ENCODE measurements at regions not wholly inside any gene's neighbourhood (a gene's known extent, or its start where the extent isn't known, plus 50 kb on each side); places are given as distances from the start of the nearest gene placed in this dataset.
A peak's percentile ranks its signal among the peaks of the same experiment; 100 is the strongest.

- DNase-seq = no peak
These were observed 61.5 kb upstream of the TIAM1 start for GRCh38 chr21:31405604-31406003.

DNA sequence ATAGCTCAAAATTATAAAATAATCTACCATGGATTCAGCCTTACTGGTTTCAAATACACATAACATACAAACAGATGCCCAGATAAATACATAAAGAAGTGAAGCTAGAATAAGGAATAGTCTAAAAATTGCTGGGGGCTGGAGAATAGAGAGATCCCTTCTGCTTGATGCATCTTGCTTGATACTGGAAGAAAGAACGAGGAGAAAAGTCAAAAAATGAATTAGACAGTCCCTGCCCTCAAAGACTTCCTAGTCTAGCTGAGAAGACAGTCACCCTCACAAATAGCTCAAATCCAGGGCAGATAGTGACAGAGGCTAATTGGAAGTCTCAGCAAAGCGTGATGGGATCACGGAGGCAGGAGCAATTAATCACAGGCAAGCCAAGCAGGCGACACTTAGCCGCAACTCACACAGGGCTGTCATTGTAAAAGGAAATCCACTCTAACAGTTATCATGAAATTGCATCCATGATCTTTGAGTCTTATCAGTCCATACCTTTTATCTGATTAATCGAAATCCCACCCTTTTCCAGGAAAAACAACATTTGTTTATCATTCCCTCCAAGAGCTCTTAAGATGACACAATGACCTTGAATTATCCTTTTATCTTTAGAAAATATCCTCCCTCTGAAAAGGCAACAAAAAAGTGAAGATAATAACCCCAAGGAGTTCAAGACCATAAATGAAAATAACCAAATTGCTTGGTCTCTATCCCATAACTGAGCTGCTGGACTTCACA is 59.7 kb upstream of the TIAM1 start:
- no peak for DNase-seq

- no peak for DNase-seq
These were observed 55.5 kb upstream of the TIAM1 start for GRCh38 chr21:31399591-31399990.

DNA sequence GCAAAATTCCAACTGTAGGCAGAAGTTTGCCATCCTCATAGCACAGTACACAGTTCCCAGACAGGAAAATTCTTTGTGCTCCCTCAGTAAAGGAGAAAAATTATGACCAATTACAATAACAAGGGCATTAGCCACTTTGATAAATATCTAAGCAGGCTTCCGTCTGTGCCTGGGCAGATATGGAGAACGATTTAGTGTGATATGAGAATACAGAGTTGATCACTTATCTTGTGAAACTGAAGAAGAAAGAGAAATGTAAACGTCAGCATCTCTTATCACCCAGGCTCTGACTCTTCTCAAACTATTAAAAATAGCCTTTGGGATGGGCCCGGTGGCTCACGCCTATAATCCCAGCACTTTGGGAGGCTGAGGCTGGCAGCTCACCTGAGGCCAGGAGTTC is 54.5 kb upstream of the TIAM1 start:
- no peak for DNase-seq

DNA sequence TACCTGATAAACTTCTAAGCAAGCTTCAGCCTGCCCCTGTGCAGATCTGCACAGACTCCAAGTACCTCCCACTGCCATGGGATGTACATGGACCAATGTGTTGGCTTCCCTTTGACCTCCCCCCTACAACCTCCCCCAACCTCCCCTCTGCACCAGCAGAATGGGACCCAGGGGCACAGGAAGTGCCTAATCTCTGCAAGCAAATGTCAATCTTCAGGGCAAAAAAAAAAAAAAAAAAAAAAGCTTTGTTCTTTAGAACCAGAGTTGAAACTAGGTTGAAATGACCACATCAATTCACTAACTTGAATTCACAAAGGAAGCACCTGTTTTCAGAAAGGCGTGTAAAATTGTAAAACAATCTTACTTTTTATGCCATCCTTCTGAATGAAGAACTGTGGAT is 53.9 kb upstream of the TIAM1 start:
- DNase-seq = peak; percentile 9

- no peak for DNase-seq
These were observed 53.5 kb upstream of the TIAM1 start for GRCh38 chr21:31397515-31397926.

DNA sequence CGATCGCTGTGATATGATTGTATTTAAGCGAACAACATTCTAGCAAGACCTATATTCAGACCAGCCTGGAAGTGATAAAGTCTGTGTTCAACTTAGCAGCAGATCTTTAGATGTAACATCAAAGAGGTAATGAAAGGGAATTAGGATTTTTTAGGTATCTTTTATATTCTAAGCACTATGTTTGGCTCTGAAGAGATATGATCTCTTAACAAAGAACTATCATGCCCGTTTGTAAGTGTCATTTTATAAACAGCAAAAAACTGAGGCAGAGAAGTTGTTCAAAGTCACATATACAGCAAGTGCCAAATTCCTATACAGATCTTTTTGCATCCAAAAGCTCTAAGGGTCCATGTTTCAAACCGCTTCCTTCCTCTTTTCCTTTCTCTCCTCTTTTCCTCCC is 53.0 kb upstream of the TIAM1 start:
- no peak for DNase-seq

DNA sequence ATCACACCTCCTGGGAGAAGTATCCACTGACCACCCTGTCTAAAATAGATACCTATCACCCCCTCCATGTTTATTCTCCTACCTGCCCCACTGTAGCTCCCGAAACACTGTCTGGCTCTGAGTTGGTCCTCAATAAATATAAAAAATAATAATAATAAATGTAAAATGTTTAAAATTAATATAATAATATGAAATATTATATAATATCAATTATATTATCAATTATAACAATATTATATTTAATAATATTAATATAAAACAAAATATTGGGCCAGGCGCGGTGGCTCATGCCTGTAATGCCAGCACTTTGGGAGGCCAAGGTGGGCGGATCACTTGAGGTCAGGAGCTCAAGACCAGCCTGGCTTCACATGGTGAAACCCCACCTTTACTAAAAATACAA is 52.3 kb upstream of the TIAM1 start:
- DNase-seq = no peak

- DNase-seq = no peak
These were observed 51.7 kb upstream of the TIAM1 start for GRCh38 chr21:31395791-31396190.

DNA sequence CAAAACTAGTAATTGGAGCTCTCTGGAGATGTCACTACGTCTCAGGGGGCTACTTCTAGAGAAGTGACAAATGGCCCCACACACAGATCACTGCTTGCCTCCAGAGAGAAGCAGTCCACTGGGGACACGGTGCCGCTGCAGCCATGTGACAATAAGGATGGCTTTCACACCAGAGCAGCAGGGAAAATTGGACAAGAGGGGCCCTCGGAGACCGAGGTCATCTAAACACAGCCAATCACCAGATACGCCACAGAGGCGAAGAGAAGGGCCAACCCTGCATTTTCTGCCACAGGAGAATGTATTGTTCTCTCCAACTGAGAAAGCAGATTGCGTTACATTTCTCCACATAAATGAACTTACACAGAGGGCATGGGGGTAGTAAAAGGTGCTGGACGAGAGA is 51.2 kb upstream of the TIAM1 start:
- no peak for DNase-seq

- no peak for DNase-seq
These were observed 50.2 kb upstream of the TIAM1 start for GRCh38 chr21:31394309-31394708.

Measured in CD4-positive, alpha-beta T cell treated with Interferon gamma for 1 hour (primary cell).